AML-193 (cell line): ENCODE measurements at regions not wholly inside any gene's neighbourhood (a gene's known extent, or its start where the extent isn't known, plus 50 kb on each side); places are given as distances from the start of the nearest gene placed in this dataset.

Experiments
- DNase-seq, 2 experiments: peaks; one replicate each; lab custom pipeline; 2025; lab: John Stamatoyannopoulos, UW

DNA sequence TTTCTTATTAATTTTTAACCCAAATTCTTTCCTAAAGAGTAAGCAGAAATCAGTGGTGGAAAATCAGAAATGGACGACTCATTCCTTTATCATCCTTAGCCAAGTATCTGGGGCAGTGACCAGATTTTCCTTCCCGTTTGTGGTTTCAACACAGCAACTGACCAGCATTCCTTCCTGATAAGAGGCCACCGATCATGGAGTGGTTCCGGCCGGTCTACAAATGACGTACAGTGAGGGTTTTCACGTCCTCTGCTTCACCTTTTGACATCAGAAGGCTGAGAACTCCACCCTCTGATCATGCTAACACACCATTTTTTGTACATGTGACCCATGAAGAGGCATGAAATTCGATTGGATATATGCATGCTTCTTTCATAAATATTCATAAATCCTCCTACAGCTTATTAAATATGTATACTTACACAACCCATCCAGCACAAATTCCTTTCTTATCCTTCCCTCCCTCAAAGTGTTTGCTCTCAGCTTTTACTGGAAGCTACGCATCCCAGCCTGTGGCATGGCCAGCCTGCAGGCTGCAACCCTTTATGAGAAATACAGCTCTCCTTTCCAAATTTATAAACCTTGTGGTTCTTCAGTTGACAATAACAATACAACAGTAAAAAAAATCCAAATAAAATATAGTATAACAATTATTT, 173.0 kb upstream of the CASK start:
- DNase-seq = no peak

DNA sequence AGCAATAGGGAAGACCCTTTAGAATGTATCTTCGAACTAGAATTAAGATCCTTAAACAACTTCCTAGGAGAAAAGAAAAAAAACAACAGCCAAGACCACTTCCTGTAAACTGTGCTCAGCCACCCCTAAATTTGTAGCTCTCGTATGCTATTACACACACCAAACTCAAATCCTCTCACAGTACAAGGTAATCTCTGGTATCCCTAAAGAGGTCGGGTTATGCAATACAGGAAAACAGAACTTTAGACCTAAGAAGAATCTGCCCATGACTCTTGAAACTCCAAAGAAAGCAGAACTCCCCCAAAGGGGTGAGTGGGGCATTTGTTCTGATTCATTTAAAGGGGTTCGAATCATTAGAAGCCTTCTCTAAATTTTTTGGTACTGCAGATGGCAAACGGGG, 170.9 kb upstream of the CASK start:
- DNase-seq = no peak

DNA sequence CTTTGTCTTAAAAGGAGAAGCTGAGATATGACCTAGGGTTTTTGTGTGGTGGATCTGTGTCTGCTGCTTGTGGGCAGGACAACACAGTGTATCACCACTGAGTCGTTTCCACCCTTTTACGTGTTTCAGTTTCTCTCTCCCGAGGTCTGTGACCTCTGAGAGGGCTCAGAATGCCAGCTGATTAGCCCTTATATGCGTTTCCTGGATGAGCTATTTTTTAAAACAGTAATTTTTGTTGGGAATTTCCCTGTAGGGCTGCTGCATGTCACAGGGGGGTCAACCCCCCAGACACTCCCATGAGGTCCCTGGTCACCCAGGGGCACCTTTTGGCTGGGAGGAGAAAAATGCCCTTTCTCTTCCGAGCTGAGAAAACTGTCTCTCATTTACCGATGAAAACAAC, 170.4 kb upstream of the CASK start:
- DNase-seq = no peak

DNA sequence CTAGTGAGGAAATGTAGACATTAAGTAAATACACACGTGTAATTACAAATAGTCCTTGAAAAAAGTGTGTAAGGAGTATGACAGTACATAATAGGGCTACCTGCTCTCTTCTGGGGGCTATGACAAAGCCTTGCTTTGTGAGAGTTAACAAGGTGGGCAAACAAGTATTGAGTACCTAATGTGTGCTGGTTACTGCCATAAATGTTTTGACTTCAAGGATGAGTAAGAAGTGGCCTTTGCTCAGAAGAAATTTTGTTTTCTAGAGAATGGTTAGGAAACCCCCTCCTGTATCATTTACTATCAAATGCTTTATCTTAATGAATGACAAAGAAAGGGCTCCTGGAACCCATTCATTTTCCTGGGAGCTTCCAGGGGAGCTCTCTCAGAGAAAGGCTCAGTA, 167.0 kb upstream of the CASK start:
- DNase-seq = no peak

DNA sequence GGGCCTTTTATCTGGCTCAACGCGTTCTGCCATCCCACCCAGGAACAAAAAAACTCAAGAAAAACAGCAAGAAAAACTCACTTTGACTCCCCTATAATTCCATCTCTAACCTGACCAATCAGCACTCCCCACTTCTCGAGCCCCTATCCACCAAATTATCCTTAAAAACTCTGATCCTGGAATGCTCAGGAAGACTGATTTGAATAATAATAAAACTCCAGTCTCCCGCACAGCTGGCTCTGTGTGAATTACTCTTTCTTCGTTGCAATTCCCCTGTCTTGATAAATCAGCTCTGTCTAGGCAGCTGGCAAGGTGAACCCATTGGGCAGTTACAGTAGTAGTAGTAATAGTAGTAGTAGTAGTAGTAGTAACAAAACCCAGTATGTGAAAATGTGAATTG, 165.7 kb upstream of the CASK start:
- no peak for DNase-seq

DNA sequence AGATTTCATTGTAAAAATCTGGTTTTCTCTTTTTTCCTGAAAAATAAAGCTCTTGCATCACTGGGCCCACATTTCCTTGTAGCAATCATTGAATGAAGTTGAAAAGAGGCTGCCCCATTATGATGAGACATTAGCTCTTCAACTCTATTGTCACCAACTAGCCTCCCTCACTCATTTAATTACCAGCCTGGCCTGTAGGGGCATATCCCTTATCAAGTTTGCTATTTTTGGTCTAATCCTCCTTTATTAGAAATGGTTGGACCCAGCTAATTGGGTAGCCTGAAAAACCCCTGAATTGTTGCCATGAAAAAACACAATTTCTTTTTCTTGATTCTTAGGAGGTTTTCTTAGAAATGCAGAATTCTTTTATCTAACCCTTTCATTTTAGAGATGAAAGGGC, 164.6 kb upstream of the CASK start:
- no peak for DNase-seq

DNA sequence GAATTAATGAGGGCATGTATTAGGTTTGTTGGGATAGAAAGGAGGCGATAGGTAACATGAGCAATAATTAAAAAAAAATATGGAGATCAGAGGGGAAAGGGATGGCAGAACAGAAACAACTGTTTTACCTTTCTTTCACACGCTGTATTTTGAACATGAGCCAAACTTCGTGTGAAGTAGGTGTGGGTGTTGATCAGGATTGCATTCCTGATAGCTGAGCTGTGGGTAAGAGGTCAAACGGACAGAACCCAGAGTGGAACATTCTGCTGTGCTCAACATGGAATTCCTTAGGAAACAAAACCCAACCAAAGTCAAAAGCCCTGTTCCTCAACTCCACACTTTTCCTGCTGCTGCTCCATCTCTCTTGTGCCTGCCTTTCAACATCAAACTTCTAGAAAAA, 162.5 kb upstream of the CASK start:
- DNase-seq = no peak

DNA sequence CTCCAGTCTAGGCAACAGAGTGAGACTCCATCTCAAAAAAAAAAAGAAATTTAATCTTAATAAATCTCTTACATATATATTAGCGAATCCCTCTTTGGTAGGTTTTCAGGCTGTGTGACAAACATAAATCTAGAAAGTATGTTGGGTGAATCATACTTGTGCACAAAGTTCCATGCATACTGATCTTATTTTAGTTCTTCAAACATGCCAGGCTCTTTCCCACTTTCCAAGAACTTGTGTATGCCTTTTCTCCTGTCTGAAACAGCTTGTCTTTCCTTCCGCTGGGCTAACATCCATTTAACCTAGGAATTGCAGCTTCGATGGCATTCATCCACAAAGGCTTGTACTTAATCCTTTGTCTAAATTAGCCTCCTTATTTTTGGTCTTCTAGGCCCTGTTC, 156.6 kb upstream of the CASK start:
- DNase-seq = no peak

DNA sequence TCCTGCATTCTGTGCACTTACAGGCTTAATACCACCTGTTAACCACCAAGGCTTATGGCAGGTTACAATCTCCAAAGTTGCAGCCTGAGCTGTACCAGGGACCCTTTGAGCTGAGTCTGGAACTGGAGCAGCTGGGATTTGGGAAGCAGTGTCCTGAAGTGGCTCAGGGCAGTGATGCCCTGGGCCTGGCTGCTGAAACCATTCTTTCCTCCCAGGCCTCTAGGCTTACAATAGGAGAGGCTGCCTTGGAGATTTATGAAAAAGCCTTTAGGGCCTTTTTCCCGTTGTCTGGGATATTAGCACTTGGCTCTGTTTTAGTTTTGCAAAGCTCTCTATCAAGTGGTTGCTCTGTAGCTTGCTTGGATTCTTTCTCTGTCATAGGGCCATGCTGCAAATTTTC, 154.3 kb upstream of the CASK start:
- no peak for DNase-seq

DNA sequence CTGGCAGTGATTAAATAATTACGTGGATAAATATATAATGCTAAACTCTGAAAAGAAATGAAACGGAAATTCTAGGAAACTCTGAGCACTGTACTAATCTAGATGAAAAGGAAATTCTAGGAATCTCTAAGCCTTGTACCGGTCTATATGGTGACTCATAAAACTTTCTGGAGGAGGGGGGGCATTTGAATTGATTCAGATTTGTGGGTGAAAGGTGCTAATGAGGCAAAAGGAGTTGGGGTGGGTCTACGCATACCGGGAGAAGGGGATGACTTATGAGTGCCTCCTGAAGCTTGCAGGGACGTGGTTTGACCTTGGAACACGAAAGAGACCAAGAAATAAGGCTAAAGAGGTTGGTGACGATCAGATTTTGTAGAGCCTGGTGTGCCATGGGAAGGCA, 151.7 kb upstream of the CASK start:
- DNase-seq = no peak

DNA sequence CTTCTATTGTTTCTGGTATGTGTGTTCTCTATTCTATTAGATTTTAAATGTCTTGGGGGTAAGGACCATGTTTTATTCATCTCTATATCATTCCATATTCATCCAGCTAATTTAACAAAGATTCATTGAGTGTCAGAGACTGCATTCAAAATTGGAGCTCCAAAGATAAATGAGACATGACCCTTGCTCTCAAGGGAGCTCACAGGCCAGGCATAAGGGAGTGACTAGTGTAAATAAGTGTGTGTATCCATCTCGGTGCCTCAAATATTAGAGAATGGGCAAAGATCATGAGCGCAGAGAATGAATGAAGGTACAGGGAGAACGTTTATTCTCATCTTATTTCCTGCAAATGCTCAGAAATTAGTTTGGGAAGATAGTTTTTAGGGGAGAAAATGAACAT, 150.1 kb upstream of the CASK start:
- no peak for DNase-seq

DNA sequence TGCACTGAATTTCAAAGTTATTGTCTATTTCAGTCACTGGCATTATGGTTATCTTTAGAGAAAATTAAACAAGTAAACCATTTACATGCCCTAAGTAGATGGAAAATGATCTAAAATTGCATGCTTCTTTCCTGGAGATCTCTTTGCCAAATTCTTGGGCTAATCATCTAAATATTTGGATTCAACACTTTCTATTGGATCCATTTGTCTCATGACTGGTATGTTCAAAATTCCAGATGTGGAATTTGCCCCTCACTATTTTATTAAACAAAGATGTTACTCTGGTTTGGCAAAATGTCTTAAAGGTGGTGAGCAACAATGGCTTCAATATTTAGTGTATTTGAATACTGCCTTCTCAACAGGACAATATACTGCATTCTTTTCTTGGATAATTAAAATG, 147.5 kb upstream of the CASK start:
- no peak for DNase-seq

DNA sequence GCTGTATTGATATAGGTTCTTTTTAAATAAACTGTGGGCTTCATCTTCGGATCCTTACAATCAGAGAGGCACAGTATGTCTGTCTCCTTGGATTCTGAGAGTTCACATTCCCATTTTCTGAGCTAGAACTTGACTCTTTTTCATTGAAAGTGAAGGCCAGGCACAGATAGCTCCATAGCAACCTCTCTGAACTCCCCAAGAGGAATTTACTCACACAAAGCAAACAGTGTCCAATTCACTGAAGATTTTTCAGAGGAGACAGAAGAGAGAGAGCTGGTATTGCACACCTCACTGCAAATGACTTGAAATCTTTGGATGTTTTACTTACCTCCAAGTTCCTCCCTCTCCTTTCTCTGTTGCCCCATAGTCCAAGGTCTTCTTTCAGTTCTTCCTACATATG, 130.9 kb upstream of the CASK start:
- no peak for DNase-seq

DNA sequence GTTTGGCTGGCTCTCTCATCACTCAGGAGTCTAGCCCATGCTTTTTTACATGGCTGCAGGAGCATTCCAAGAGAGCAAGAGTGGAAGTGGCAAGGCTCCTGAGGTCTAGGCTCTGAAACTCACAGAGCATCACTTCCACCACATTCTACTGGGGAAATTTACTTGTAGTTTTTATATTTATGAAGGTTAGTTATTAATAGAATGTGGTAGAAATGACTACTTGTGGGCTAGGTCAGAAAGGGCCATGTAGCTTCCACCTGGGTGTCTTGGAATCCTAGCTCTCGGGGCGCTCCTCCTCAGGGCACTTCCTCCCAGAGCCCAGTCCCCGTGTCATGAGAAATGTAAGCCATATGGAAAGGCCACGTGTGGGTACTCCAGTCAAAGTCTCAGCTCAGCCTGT, 127.0 kb upstream of the CASK start:
- DNase-seq = no peak

DNA sequence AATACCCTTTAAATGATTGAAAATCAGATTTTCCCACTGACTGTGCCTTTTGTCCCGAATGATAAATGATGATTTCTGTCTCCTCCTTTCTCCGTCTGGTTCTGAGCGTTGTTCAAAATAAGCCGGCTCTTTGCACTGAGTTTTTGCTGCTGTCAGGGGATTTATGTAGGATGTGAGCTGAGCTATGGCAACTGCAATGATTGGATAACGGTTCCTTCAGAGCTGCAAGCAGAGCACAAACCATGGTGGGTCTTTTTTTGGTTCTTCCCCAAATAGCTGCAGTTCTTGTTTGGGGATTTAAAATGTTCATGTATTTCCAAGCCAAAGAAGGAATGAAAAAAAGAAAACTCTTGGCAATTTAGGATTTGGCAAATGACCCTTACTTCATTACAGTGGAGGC, 124.5 kb upstream of the CASK start:
- DNase-seq = no peak

DNA sequence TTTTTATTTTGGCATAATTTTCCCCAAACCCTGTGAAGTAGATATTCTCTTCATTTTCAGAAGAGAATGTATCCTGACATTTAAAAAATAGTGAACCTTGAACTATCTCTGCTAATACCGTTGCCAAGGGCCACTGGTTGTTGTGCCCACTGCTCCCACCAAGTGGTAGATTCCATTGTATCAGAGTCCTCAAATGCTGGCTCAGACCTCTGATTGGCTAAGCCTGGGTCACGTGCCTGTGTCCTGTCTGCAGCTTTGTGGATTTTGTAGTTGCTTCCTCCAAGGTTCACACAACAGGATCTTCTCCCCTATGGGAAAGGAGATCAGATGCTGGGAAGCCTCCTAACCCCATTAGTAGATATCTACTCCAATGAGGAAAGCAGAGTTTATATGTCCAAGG, 104.8 kb upstream of the CASK start:
- no peak for DNase-seq

DNA sequence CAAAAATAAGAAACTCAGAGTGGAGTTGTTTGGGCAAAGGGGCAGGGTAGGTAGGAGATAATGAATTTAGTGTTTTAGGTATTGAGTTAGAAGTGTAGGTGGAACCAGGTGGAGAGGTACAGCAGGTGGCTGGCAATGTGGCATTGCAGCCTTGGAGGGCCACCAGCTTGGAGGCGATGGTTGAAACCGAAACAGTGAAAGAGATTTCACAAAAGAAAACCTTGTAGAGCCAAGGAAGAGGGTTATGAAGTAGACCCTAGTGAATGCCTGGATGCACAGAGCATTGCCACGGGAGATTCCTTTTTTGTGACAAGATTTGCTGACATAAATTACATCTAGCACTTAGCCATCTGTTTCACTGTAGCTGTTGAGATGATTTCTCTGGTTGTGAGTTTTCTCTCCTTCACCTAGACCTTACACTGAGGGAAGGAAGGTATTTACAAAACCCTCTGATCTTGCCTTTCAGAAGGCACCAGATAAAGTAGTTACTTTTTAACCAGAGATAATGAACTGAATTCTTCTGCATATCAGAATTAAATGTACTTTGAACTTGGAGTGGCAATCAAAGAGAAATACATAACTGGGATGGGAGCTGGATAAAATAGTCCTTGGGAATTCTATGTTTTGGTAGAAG, 104.1 kb upstream of the CASK start:
- DNase-seq = no peak

DNA sequence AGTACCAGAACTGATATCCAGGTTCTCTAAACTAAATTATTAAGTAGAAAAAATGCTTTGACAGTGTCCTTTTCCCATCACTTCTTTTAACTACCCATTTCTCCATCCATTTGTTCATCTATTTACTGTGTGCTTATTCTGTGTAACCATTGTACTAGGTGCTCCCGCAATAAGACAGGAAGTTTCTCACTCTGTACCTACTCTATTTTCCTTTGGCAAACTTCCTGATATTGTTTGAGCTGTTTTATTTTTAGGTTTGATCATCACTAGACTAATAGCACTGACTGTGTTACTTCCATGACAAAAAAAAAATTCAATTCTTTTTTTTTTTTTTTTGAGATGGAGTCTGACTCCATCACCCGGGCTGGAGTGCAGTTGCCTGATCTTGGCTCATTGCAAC, 102.5 kb upstream of the CASK start:
- DNase-seq = no peak

DNA sequence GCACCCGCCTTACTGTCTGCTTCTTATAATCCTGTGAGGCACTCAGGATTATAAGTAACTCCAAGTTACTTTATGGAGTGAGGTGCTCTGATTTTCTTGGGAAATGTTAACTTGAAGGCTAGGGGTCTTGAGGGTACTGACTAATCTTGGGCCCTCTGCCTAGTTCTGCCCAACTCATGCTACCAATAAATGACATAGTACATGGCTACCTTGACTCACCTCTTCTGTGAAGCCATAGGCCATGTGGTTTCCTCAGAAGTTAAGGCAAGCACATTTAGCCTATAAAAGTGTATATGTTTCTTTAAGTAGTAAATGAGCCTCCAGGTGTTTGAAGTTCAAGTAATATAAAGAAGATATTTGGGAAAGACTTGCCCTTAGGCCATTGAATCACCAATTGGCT, 99.8 kb upstream of the CASK start:
- DNase-seq = no peak

DNA sequence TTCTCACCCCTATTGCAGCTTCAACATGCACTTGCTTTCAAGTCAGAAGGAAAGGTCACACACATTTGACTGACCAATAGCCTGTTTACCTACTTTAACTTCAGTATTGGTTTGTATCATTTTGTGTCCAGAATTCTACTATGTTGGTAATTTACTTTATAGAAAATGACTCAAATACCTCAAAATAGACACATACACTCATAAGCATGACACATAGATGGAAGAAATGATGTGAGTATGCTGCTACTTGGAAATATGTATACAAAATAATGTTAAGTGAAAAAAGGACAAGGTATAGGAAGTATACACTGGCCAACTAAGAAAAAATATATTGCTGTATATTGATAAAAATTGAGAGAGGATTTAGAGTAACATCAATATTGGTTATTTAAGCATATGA, 98.8 kb upstream of the CASK start:
- DNase-seq = no peak

DNA sequence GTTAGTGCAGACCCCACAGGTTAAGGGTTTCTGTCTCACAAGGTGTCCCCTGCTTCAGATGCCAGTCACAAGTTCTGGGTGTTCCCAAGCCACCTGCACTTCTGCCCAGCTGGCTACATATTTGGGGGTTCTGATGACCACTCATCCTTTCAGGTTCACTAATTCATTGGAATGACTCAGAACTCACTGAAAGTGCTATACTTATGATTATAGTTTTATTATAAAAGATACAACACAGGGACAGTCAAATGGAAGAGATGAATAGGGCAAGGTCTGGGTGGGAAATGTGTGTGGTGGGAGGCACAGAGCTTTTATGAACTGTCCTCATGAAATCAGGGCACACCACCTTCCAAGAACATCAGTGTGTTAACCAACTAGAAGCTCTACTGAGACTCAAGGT, 97.7 kb upstream of the CASK start:
- no peak for DNase-seq

DNA sequence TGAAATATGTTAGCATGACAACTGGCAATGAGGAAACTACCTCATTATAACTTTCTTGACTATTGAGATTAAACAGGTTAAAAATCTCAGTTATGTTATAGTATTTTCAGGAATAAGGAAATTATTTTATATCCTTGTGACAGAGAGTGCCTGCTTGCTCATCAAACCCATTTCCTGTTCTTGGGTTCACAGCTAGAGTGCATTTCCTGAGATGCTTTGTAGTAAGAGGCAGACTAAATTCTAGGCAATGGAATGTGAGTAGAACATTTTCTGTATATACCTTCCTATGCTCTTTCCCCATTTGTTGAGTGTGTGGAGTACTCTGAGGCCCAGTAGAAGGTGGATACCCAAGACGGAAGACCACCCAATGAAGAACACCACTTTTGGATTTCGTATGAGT, 96.9 kb upstream of the CASK start:
- no peak for DNase-seq

DNA sequence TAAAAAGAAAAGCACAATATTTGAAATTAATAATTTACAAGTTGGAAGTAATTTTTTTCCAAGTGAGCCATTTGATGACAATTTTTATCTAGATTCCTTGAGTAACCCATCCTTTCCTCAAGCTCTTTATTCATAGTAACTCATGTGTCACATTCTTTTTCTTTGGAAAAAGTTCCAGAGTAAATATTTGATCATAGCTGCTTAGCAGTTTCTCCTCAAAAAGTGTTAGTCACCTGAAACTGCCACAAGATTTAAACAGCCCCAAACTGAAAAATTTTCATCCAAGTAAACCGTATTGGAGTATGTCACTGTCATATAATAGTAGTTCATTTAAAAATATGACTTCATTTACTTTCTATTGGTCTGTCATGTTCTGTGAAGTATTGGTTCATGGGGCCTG, 94.6 kb upstream of the CASK start:
- DNase-seq = no peak

DNA sequence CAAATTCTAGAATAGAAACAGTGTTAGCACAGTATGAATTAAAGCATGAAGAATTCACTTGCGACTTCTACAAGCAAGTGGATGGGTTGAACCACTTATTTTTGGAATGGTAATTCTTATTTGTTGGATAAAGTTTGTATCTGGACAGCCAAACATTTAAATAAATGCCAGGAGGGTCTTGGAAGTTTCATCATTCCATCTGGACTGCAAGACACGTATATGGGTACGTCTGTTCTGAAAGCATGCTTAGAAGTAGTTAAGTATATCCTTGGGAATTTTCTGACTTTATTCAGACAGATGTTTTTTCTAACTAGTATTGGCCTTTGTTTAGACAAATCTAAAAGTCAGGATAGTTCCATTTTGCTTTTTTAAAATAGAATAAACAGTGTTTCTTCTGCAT, 77.5 kb upstream of the CASK start:
- DNase-seq = no peak

DNA sequence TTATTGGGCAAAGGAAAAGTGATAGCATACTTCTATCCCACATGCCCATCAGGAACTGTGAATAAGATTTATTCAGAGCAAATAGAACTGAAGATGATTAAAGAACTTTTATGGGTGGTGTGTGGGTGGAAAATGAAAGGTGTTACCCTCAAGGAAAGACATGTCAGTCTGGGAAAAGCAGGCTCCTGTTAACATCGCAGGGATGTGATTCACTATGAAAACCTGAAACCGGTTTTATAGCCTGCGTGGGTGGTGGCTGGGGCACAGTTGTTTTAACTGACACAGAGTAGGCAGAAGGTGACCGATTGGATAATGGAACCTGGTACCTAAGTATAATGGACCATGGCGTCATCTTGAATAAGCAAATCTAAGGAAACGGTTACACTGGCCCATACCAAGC, 61.3 kb upstream of the CASK start:
- DNase-seq = no peak
